ENCODE measurements at regions not wholly inside any gene's neighbourhood (a gene's known extent, or its start where the extent isn't known, plus 50 kb on each side); places are given as distances from the start of the nearest gene placed in this dataset.

DNA sequence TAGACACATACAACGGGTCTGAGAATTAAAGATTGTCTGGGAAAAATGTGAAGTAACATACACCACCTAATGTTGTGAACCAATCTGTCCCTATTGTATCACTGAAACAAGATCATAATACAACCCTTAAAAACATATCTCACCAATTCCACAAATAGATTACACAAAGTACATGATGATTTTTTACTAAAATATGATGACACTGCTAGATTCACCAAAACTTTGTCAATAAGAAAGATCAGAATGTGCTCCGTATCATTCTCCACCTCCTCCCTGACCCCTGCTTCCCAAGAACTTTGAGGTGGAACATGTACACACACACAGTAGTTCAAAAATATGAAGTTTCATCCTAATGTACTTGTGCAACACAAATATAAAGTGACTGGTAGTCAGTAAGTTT lies 862.0 kb downstream of the PCDH18 start:
- no peak for ATAC-seq
- TF ChIP-seq CSDC2 (CRISPR knock-in tag; IDR thresholded peaks at IDR 0.05) (no peak), ZFP3 (CRISPR knock-in tag; IDR thresholded peaks at IDR 0.05) (no peak), ISL1 (CRISPR knock-in tag; IDR thresholded peaks at IDR 0.05) (no peak), OSR1 (CRISPR knock-in tag; IDR thresholded peaks at IDR 0.05) (no peak), TOX (CRISPR knock-in tag; IDR thresholded peaks at IDR 0.05; ENCODE audit: borderline replicate concordance) (no peak), ARNTL (CRISPR knock-in tag; IDR thresholded peaks at IDR 0.05; ENCODE audit: borderline replicate concordance, low read depth) (no peak), BACH2 (CRISPR knock-in tag; IDR thresholded peaks at IDR 0.05; ENCODE audit: borderline replicate concordance) (no peak), ESRRG (CRISPR knock-in tag; IDR thresholded peaks at IDR 0.05) (no peak), RARB (CRISPR knock-in tag; IDR thresholded peaks at IDR 0.05) (no peak), ZNF8 (CRISPR knock-in tag; IDR thresholded peaks at IDR 0.05) (no peak), TCF4 (CRISPR knock-in tag; IDR thresholded peaks at IDR 0.05; ENCODE audit: borderline replicate concordance) (no peak), ZNF565 (CRISPR knock-in tag; conservative IDR thresholded peaks at IDR 0.05; ENCODE audit: low read depth) (no peak), ZNF70 (CRISPR knock-in tag; IDR thresholded peaks at IDR 0.05) (no peak)
- TF ChIP-seq, protein P1, sequence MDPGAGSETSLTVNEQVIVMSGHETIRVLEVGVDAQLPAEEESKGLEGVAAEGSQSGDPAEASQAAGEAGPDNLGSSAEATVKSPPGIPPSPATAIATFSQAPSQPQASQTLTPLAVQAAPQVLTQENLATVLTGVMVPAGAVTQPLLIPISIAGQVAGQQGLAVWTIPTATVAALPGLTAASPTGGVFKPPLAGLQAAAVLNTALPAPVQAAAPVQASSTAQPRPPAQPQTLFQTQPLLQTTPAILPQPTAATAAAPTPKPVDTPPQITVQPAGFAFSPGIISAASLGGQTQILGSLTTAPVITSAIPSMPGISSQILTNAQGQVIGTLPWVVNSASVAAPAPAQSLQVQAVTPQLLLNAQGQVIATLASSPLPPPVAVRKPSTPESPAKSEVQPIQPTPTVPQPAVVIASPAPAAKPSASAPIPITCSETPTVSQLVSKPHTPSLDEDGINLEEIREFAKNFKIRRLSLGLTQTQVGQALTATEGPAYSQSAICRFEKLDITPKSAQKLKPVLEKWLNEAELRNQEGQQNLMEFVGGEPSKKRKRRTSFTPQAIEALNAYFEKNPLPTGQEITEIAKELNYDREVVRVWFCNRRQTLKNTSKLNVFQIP (CRISPR knock-in tag; IDR thresholded peaks at IDR 0.05; ENCODE audit: borderline replicate concordance, low read depth): no peak
- TF ChIP-seq, protein P2, sequence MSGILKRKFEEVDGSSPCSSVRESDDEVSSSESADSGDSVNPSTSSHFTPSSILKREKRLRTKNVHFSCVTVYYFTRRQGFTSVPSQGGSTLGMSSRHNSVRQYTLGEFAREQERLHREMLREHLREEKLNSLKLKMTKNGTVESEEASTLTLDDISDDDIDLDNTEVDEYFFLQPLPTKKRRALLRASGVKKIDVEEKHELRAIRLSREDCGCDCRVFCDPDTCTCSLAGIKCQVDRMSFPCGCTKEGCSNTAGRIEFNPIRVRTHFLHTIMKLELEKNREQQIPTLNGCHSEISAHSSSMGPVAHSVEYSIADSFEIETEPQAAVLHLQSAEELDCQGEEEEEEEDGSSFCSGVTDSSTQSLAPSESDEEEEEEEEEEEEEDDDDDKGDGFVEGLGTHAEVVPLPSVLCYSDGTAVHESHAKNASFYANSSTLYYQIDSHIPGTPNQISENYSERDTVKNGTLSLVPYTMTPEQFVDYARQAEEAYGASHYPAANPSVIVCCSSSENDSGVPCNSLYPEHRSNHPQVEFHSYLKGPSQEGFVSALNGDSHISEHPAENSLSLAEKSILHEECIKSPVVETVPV (CRISPR knock-in tag; IDR thresholded peaks at IDR 0.05): no peak
- TF ChIP-seq, protein P3, sequence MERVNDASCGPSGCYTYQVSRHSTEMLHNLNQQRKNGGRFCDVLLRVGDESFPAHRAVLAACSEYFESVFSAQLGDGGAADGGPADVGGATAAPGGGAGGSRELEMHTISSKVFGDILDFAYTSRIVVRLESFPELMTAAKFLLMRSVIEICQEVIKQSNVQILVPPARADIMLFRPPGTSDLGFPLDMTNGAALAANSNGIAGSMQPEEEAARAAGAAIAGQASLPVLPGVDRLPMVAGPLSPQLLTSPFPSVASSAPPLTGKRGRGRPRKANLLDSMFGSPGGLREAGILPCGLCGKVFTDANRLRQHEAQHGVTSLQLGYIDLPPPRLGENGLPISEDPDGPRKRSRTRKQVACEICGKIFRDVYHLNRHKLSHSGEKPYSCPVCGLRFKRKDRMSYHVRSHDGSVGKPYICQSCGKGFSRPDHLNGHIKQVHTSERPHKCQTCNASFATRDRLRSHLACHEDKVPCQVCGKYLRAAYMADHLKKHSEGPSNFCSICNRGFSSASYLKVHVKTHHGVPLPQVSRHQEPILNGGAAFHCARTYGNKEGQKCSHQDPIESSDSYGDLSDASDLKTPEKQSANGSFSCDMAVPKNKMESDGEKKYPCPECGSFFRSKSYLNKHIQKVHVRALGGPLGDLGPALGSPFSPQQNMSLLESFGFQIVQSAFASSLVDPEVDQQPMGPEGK (CRISPR knock-in tag; IDR thresholded peaks at IDR 0.05; ENCODE audit: borderline replicate concordance): no peak
- TF ChIP-seq, protein P4, sequence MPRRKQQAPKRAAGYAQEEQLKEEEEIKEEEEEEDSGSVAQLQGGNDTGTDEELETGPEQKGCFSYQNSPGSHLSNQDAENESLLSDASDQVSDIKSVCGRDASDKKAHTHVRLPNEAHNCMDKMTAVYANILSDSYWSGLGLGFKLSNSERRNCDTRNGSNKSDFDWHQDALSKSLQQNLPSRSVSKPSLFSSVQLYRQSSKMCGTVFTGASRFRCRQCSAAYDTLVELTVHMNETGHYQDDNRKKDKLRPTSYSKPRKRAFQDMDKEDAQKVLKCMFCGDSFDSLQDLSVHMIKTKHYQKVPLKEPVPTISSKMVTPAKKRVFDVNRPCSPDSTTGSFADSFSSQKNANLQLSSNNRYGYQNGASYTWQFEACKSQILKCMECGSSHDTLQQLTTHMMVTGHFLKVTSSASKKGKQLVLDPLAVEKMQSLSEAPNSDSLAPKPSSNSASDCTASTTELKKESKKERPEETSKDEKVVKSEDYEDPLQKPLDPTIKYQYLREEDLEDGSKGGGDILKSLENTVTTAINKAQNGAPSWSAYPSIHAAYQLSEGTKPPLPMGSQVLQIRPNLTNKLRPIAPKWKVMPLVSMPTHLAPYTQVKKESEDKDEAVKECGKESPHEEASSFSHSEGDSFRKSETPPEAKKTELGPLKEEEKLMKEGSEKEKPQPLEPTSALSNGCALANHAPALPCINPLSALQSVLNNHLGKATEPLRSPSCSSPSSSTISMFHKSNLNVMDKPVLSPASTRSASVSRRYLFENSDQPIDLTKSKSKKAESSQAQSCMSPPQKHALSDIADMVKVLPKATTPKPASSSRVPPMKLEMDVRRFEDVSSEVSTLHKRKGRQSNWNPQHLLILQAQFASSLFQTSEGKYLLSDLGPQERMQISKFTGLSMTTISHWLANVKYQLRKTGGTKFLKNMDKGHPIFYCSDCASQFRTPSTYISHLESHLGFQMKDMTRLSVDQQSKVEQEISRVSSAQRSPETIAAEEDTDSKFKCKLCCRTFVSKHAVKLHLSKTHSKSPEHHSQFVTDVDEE (CRISPR knock-in tag; IDR thresholded peaks at IDR 0.05): no peak
- TF ChIP-seq, protein P5, sequence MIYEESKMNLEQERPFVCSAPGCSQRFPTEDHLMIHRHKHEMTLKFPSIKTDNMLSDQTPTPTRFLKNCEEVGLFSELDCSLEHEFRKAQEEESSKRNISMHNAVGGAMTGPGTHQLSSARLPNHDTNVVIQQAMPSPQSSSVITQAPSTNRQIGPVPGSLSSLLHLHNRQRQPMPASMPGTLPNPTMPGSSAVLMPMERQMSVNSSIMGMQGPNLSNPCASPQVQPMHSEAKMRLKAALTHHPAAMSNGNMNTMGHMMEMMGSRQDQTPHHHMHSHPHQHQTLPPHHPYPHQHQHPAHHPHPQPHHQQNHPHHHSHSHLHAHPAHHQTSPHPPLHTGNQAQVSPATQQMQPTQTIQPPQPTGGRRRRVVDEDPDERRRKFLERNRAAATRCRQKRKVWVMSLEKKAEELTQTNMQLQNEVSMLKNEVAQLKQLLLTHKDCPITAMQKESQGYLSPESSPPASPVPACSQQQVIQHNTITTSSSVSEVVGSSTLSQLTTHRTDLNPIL (CRISPR knock-in tag; IDR thresholded peaks at IDR 0.05; ENCODE audit: low read depth): no peak

DNA sequence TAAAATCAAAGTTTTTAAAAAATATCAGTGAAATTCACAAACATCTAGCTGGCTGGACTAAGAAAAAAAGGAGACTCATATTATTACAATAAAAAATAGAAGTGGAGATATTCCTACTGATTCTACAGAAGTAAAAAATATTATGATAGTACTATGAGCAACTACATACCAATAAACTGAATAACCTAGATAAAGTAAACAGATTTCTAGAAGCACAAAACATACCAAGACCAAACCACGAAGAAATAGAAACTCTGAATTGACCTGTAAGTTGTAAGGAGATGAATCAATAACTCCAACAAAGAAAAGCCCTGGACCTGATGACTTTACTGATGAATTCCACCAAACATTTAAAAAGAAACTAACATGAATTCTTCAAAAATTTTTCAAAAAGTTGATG lies 867.3 kb downstream of the PCDH18 start:
- TF ChIP-seq GLIS3 (CRISPR knock-in tag; IDR thresholded peaks at IDR 0.05) (no peak), ZFP3 (CRISPR knock-in tag; IDR thresholded peaks at IDR 0.05) (no peak), ESRRG (CRISPR knock-in tag; IDR thresholded peaks at IDR 0.05) (no peak), ARNTL (CRISPR knock-in tag; IDR thresholded peaks at IDR 0.05; ENCODE audit: borderline replicate concordance, low read depth) (no peak), ZNF8 (CRISPR knock-in tag; IDR thresholded peaks at IDR 0.05) (no peak), ZNF565 (CRISPR knock-in tag; conservative IDR thresholded peaks at IDR 0.05; ENCODE audit: low read depth) (no peak), ZC3H10 (CRISPR knock-in tag; IDR thresholded peaks at IDR 0.05) (no peak), ISL1 (CRISPR knock-in tag; IDR thresholded peaks at IDR 0.05) (no peak), BACH2 (CRISPR knock-in tag; IDR thresholded peaks at IDR 0.05; ENCODE audit: borderline replicate concordance) (no peak)
- TF ChIP-seq, protein P2 (CRISPR knock-in tag; IDR thresholded peaks at IDR 0.05): no peak
- TF ChIP-seq, protein P1 (CRISPR knock-in tag; IDR thresholded peaks at IDR 0.05; ENCODE audit: borderline replicate concordance, low read depth): no peak

More for the DNA sequence above, 867.3 kb downstream of the PCDH18 start:
- ATAC-seq: no peak

Measured in SK-N-SH treated with all-trans-retinoic acid at 6 μM for 48 hours (cell line).